HG02642 (cell line): ENCODE measurements at regions not wholly inside any gene's neighbourhood (a gene's known extent, or its start where the extent isn't known, plus 50 kb on each side); places are given as distances from the start of the nearest gene placed in this dataset.

ENCODE experiments used
- ATAC-seq: cut with Tn5 transposase; IDR thresholded peaks from one replicate; pipeline ENCODE4 v1.9.1; 2021; ENCODE audit warnings: mild to moderate bottlenecking; ENCODE audit not compliant: unreplicated experiment, poor library complexity

- ATAC-seq: no peak
Observed at GRCh38 chr1:47693115-47693514, 255.3 kb downstream of the FOXD2 start.

GRCh38 chr1:47694011-47694890, 256.4 kb downstream of the FOXD2 start:
- ATAC-seq: no peak

- ATAC-seq: no peak
Observed at GRCh38 chr1:47696404-47696736, 258.5 kb downstream of the FOXD2 start.

GRCh38 chr1:47696737-47697441, 259.0 kb downstream of the FOXD2 start:
- no peak for ATAC-seq

DNA sequence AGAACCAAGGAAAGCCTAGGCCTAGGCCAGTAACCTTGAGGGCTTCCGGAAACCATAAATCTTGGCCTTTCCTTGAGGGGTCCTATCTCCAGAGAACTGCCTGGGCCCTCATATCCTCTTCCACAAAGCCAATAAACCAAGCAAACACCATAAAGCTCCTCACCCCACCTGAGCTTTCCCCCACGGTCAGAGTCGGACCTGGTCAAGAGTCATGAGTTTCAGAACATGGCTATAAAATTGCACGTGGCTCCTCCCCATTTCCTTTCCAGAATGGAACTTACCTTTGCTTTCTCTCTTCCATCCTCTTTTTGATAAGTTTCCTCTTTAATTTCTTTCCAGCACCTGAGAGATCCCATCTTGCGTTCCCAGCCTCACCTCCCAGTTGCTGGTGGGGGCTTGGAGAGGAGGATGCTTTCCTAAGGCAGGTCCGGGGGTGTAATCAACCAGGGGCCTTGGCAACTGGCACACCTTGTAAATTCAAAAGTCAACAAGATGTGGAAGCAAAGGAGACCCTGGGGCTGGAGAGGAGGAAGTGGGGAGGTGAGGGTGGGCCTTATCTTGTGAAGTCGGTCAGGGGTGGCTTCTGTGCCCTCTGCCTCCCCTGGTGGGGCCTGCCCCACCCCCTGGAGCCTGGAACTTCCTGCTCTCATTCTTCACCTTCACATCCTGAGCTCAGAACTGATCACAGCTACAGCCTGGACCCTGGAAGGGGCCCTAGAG, 259.9 kb downstream of the FOXD2 start:
- no peak for ATAC-seq

DNA sequence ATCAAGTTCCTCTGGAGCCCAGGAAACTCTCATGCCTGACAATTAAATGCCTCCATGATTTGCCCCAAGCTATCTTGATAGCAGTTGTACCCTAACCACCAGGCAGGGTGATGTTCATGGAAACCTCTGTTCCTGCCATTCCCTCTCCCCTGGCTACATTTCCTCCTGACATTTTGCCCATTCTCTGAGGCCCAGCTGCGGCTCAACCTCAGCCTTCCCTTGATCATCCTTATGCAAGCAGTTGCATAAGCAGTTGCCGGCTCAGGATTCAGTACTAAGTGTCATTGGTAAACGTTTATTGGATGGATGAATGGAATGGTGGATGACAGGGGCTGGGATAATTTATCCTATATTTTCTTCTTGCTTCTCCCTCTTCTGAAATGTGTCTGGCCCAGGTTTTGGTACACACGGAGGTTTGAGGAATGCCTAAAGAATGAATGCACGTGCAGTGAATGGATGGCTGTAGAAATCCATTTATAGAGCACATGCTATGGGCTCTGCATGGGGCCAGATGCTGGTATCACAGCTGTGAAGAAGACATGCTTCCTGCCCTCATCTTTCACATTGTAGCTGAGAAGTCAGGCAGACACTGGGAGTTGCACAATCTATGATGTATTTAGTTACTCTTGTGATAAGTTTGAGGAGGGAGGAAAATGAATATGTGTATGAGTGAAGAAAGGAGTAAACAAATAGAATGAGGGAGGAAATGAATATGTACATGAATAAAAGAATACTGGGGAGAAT, 261.8 kb downstream of the FOXD2 start:
- ATAC-seq: no peak

DNA sequence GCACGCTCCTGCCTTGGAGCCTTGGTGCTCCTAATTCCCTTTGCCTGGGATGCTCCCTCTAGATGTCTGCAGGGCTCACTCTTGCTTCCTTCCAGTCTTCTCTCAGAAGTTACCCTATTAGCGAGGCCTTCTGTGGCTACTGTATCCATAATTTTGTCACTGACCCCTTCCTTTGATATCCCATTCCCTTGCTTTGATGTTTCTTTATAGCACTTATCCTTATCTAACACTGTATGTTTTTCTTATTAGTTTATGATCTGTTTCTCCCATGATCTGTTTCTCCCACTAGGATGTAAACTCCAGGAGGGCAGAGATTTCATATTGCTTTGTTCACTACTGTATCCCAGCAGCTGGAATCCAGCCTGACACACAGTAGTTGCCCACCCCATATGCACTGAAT, 263.4 kb downstream of the FOXD2 start:
- no peak for ATAC-seq

DNA sequence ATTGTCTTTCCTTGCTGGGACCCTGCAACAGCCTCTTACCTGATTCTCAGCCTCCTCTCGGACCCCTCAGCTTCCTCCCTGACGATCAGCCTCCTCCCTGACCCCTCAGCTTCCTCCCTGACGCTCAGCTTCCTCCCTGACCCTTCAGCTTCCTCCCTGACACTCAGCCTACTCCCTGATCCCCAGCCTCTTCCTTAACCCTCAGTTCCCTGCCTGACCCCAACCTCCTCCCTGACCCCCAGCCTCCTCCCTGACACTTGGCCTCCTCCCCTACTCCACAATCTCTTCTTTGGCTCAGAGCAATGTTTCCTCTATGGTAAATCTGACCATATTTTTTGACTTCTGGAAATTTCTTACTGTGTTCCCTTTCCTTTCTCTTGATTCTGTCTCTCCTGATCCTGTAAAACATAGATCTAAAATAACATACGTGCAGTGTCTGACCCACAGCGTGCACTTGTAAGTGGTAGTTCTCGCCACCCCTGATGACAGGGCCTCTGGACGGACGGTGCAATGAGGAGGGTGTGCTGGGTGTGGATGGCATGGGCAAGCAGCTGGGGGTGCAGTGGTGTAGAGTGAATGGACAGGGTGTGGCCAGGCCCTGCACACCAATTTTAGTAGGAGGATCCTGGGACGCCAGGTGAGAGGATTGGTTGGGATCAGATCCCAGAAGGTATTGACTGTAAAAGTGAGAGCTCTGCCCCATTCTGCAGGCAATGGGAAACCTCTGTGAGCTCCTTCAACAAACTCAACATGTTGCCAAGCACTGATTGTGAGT, 264.1 kb downstream of the FOXD2 start:
- ATAC-seq: no peak

DNA sequence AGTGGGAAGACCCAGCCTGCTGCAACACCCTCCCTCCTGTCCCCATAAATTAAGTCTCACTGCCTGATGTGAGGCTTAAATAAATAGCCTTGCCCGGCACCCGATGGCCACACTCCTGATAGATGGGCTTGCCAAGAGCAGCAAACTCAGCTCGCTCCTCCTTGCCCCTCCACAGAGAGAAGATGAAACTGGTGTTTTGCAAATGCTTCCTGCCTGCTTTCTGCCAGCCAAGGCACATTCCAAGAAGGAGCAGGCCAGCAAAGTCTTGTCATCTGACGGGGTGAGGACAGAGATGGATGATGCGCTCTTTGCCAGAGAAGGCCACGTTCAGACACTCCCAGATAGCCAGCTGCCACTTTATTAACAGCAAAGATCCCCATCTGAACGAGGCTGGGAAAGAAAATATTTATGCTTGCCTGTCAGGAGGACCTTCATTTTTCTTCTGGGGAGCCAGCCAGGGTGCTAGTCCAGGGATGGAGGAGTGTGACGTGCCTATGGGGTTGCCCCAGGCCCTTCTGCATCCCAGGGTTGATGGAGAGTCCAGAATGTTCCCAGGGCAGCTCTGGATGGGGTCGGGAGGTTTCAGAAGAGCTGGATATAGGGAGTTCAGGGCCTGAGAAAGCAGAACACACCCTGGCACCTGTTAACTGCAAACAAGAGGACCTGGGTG, 265.4 kb downstream of the FOXD2 start:
- ATAC-seq: no peak

DNA sequence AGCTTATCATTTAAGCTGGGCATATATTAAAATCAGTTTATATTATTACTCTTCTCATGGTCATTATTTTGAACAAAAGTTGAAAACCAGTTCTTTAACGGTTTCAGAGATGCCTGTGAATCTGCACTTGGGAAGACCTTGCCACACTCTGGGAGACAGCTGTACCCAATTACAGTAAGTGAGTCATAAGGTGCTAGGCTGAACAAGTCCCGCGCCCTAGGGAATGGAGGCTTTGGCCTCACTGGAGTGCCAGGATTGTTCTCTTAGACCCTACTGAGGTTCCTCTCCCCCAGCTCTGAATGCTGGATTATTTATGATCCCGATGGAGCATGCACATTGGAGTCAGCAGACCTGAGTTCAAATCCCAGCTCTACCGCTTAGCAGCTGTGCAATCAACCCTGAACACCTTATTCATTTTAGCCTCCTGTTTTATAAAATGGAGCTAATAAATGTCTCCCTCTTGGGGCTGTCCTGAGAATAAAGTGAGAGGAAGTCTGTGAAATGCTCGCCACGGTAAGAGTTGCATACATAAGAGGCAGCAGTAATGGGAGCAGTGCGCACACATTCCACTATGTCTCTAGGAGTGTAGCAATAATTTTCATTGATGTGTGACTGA, 266.2 kb downstream of the FOXD2 start:
- no peak for ATAC-seq

- no peak for ATAC-seq
Observed at GRCh38 chr1:47705517-47706130, 267.8 kb downstream of the FOXD2 start.

DNA sequence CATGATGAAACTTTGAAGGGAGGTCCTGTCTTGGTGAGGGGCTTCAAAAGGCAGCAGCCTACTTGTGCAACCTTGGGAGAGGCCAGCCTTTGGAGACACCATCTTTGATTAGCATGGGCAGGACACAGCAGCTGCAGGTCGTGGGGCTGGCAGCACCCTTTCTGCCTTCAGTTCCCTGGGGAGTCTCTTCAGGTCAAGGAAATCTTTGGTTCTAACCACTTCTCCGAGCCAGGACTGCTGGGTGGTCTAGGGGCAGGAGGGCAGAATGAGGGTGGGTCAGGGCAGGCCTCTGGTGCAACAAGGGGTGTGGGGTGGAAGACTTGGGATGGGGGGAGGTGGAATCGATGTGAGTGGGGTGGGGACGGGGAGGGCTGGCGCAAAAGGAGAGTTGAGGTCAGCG, 269.7 kb downstream of the FOXD2 start:
- ATAC-seq: no peak

- no peak for ATAC-seq
Observed at GRCh38 chr1:47708019-47708535, 270.2 kb downstream of the FOXD2 start.

GRCh38 chr1:47708658-47709018, 270.8 kb downstream of the FOXD2 start:
- no peak for ATAC-seq

DNA sequence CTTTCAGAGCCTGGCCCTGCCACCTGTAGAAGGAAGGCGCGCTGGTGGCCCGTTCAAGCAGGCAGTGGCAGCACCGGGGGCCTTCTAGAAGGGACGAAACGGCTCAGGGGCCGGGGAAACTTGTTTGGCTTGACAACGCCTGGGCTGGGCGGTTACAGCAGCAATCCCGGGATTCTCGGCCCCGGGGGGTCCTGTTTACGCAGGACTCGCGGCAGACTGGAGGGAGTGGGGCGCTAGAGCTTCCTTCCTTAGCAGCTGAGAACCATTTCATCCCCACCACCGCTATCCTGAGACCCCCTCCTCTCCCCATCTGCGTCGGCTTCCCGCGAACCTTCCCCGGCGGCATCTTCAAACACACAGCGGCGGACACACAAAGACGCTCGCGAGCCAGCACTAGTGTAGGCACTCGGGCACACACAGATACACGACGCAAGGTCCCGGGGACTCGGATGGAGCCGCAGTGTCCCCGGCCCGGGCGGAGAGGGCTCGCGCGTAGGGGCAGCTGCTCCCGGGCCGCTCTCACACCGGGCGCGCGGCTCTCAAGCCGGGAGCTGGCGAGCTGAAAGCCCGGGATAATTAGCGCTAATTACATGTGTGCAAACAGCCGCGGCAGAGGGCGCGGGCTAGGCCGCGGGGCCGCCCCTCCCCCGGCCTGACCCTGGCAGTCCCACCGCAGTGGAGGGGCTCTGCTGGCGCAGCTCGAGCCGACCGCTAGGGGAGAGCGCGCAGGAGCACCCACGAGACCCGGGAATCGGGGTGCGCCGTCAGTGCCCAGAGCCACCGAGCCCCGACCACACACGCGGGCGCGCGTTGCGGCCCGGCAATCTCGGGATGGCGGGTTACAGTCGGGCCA, 271.4 kb downstream of the FOXD2 start:
- no peak for ATAC-seq

DNA sequence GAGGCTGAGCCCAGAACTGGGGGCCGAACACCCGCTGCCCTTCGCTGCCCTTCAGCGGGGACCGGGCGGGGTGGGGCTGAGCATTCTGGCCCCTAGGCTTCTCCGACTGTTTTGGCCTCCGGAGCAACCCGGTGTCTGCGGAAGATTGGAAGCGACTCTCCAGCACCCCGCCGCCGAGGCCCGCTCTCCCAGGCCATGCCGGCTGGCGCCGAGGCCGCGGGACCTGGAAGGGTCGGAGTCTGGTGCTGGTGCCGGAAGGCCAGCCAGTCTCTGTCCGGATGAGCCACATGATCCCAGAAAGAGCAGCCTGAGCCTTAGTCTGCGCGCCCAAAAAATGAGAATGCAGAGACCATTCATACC, 272.0 kb downstream of the FOXD2 start:
- no peak for ATAC-seq

DNA sequence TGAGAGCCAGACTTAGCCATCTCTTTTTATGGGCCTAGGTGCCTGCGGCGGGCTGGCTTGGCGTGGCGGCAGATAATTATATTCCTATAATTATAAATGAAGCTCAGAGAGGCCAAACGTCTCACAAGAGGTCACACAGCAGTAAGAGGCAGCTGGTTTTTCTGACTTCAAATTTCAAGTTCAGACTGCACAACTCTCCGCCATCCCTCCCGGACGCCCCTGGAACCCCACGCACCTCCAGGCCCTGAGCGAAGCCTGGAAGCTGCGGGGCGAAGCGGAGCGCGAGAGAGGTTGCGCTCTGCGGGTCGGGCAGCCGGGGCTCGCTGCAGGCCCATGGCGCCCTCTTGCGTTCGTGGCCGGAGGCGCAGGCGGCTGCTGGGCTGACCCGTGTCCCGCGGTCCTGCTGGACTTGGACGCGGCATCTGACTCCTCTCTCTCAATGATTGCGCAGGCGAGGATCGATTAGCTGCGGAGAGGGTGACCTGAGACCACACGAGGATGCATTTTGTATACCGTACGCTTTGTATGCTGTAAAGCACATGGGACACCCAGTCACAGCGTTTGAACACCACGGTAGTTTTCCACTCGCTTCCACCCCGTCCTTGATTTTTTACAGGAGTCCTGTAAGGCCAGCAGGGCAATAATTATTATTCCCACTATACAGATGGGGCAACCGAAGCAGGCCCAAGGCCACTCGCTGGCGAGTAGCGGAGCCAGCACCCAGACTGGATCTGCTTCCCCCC, 272.7 kb downstream of the FOXD2 start:
- ATAC-seq: peak; percentile 68
